HFFc6 (cell line): ENCODE measurements at regions not wholly inside any gene's neighbourhood (a gene's known extent, or its start where the extent isn't known, plus 50 kb on each side); places are given as distances from the start of the nearest gene placed in this dataset.

Source experiments
- DNase-seq: peaks from one replicate; pipeline ENCODE4 v3.0.0-alpha.2; 2018
- H3K27ac Mint-ChIP-seq: 2 replicates; pipeline ENCODE4 v1.8.0; 2020; ENCODE audit warnings: mild to moderate bottlenecking, mixed read lengths
- H3K27me3 Mint-ChIP-seq: 2 replicates; pipeline ENCODE4 v1.8.0; 2021; ENCODE audit warnings: mild to moderate bottlenecking, moderate library complexity, mixed read lengths; ENCODE audit not compliant: insufficient read depth
- H3K36me3 Mint-ChIP-seq: 2 replicates; pipeline ENCODE4 v1.8.0; 2021; ENCODE audit warnings: low read depth, mixed read lengths
- H3K4me1 Mint-ChIP-seq: 2 replicates; pipeline ENCODE4 v1.8.0; 2020; ENCODE audit warnings: low read depth, mixed read lengths
- H3K4me3 Mint-ChIP-seq: 2 replicates; pipeline ENCODE4 v1.8.0; 2020; ENCODE audit warnings: mild to moderate bottlenecking, moderate library complexity, mixed read lengths
- H3K9me3 Mint-ChIP-seq: 2 replicates; pipeline ENCODE4 v1.8.0; 2020; ENCODE audit warnings: mild to moderate bottlenecking, mixed read lengths
- TF ChIP-seq, protein P1 (sequence below): fragments of 200-600 bp; sonication (generic); IDR thresholded peaks from 2 replicates; pipeline ENCODE4 v1.5.0; 2021; ENCODE audit warnings: antibody characterized with exemption, mild to moderate bottlenecking

DNA sequence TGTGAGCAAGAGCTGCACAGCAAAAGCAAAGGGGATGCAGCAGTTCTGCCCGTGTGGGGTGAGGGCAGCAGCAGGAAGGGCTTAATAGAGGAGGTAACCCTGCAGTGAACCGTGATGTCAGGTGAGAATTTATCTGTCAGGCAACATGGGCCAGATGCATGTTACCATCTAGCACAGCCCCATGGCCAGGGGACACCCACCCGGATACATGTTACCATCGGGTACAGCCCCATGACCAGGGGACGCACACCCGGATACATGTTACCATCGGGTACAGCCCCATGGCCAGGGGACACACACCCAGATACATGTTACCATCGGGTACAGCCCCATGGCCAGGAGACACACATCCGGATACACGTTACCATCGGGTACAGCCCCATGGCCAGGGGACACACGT, 99.4 kb downstream of the RBFOX3 start:
- Mint-ChIP-seq H3K4me1 (no peaks in the 10 kb centered on the region), H3K4me3 (no peak overlapping the region), H3K27ac (no peak overlapping the region), H3K36me3 (peaks cover 15% of the 10 kb centered on the region), H3K9me3 (peaks cover 47% of the 10 kb centered on the region), H3K27me3 (peaks cover 3% of the 10 kb centered on the region; the same call in 1 of the 2 replicates)
- DNase-seq, result no peak
- TF ChIP-seq, protein P1, sequence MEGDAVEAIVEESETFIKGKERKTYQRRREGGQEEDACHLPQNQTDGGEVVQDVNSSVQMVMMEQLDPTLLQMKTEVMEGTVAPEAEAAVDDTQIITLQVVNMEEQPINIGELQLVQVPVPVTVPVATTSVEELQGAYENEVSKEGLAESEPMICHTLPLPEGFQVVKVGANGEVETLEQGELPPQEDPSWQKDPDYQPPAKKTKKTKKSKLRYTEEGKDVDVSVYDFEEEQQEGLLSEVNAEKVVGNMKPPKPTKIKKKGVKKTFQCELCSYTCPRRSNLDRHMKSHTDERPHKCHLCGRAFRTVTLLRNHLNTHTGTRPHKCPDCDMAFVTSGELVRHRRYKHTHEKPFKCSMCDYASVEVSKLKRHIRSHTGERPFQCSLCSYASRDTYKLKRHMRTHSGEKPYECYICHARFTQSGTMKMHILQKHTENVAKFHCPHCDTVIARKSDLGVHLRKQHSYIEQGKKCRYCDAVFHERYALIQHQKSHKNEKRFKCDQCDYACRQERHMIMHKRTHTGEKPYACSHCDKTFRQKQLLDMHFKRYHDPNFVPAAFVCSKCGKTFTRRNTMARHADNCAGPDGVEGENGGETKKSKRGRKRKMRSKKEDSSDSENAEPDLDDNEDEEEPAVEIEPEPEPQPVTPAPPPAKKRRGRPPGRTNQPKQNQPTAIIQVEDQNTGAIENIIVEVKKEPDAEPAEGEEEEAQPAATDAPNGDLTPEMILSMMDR, result no peak

DNA sequence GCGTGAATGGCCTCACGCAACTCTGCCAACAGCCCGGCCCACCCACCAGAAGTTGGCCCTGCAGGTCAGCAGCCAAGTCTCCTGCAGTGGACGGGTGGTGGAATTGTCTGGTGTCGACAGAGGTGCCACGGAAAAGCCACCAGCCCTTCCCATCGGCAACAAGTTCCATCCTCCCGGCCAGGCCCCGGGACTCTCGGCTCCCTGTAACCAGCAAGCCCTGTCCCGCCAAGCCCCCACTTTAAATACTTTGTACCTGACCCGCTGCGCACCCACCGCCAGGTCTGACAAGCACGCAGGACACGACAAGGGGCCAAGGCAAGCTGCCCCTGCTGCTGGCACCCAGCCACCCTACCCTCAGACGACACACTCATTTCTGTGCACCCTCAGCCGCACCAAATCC, 100.8 kb downstream of the RBFOX3 start:
- no peak for DNase-seq
- TF ChIP-seq, protein P1, result no peak
- H3K9me3 Mint-ChIP-seq, result peaks cover 50% of the 10 kb centered on the region
- no peaks in the 10 kb centered on the region for H3K27me3 Mint-ChIP-seq
- H3K36me3 Mint-ChIP-seq, result peaks cover 8% of the 10 kb centered on the region; the same call in 1 of the 2 replicates
- H3K4me3 Mint-ChIP-seq, result no peak overlapping the region
- H3K27ac Mint-ChIP-seq, result no peak overlapping the region
- H3K4me1 Mint-ChIP-seq, result no peaks in the 10 kb centered on the region

DNA sequence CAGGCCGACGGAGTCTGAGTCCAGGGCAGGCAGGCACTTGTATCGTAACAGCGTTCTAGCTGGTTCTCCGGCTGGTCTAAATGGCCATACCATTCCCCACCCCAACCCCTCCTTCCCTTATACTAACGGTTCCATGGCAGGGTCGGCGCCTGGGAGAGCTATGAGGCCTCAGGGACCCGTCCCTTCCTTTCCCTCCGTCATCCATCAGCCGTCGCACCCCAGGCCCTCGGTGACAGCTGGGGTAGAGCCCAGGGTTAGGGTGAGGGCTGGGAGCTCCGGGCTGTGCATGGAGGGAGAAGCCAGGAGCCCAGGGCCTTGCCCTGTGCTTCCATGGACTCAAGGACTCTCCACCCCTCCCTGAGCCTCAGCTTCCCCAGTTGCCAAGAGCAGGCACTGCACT, 101.4 kb downstream of the RBFOX3 start:
- H3K4me3 Mint-ChIP-seq, result no peak overlapping the region
- peaks cover 8% of the 10 kb centered on the region; the same call in 1 of the 2 replicates for H3K36me3 Mint-ChIP-seq
- no peaks in the 10 kb centered on the region for H3K4me1 Mint-ChIP-seq
- H3K27me3 Mint-ChIP-seq, result no peaks in the 10 kb centered on the region
- H3K27ac Mint-ChIP-seq, result no peak overlapping the region
- no peak for DNase-seq
- TF ChIP-seq, protein P1, result no peak
- H3K9me3 Mint-ChIP-seq, result peaks cover 50% of the 10 kb centered on the region

DNA sequence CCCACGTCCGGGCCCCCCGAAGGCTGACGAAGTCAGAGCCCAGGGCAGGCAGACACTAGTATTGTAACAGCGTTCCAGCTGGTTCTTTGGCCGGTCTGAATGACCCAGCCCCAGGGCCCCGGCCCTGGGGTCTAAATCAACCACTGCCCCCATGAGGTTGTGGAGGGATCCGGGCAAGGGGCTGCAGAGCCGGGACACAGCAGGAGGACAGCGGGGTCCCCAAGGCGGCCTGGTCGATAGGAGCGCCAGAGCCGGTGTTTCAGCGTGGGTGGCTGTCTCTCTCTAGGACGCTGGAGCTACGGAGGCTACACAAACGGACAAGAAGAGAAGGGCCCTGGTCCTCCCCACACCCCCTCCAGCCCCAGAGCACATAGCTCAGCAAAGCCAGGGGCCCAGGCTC, 101.8 kb downstream of the RBFOX3 start:
- Mint-ChIP-seq H3K4me1 (no peaks in the 10 kb centered on the region), H3K27me3 (0 out of 2 replicates have a peak, but pooled peaks cover 3% of the 10 kb centered on the region), H3K27ac (no peak overlapping the region), H3K36me3 (peaks cover 8% of the 10 kb centered on the region; the same call in 1 of the 2 replicates), H3K9me3 (peaks cover 50% of the 10 kb centered on the region), H3K4me3 (no peak overlapping the region)
- no peak for DNase-seq
- TF ChIP-seq, protein P1, result no peak

DNA sequence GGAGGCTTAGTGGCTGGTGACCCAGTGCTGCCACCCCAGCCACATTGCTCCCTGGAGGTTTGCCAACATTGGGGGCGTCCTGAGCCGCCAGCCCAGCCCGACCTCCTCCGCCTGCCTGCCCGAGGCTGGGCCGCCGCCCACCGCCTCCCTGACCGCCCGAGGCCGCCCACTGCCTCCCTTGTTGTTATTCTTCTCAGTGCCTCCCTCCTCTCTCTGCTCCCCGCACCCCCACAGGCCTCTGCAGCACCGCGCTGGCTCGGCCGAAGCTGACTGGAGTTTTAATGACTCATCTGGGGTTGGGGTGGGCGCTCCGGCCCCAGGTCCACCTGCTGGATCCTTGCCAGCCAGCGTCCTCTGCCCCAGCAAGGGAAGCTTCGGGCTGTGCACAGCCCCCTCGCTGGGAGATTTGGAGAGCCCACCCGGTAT, 102.5 kb downstream of the RBFOX3 start:
- Mint-ChIP-seq H3K4me3 (no peak overlapping the region), H3K9me3 (peaks cover 48% of the 10 kb centered on the region), H3K4me1 (no peaks in the 10 kb centered on the region), H3K27me3 (peaks cover 3% of the 10 kb centered on the region; the same call in 1 of the 2 replicates), H3K36me3 (peaks cover 8% of the 10 kb centered on the region; the same call in 1 of the 2 replicates), H3K27ac (no peak overlapping the region)
- TF ChIP-seq, protein P1, result no peak
- no peak for DNase-seq

DNA sequence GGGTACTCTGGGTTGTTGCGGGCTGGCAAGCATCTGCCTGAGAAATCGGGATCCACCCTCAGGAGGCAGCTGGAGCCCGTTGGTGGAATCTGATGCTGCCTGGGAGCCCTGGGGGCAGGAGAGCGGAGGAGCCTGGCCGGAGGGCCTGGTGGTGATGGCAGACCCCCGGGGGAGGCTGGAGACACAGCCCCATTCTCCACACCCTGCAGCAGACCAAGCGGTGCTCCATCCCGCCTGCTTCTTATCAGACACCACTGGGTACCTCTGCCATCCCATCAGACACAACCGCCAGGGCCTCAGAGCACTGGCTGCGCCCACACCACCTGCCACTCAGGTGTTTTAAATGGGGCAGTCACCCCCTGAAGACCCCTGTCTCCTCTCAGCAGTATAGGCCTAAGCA, 103.9 kb downstream of the RBFOX3 start:
- Mint-ChIP-seq H3K4me1 (no peaks in the 10 kb centered on the region), H3K27me3 (peaks cover 5% of the 10 kb centered on the region), H3K27ac (no peak overlapping the region), H3K9me3 (peaks cover 48% of the 10 kb centered on the region), H3K4me3 (no peak overlapping the region), H3K36me3 (peaks cover 8% of the 10 kb centered on the region; the same call in 1 of the 2 replicates)
- DNase-seq, result no peak
- TF ChIP-seq, protein P1, result no peak
